Fibroblast of the aortic adventitia (primary cell): ENCODE measurements at regions not wholly inside any gene's neighbourhood (a gene's known extent, or its start where the extent isn't known, plus 50 kb on each side); places are given as distances from the start of the nearest gene placed in this dataset.
"Not testable (repeated sequence)": the region's sequence is repeated elsewhere in the genome, so short reads cannot be mapped to it uniquely, and the experiment has no call there.

Experiments
- DNase-seq: peaks from one replicate; pipeline ENCODE4 v3.0.0-alpha.2; 2010; ENCODE audit warnings: low read depth
- H3K4me3 ChIP-seq: 2 replicates; pipeline ENCODE4 v1.5.1; 2011; ENCODE audit warnings: low read depth, mild to moderate bottlenecking, control low read depth, low read length, moderate library complexity
- CTCF ChIP-seq: IDR thresholded peaks from 2 replicates; pipeline ENCODE4 v1.5.1; 2011; ENCODE audit warnings: mild to moderate bottlenecking, low read length, control low read depth, inconsistent platforms; ENCODE audit not compliant: insufficient read depth

GRCh38 chr1:240722788-240723187 is 110.8 kb upstream of the GREM2 start:
- TF ChIP-seq CTCF, result no peak
- no peak for DNase-seq
- no peak overlapping the region for H3K4me3 ChIP-seq

GRCh38 chr1:240720976-240721375 is 109.0 kb upstream of the GREM2 start:
- DNase-seq, result no peak
- TF ChIP-seq CTCF, result no peak
- H3K4me3 ChIP-seq, result no peak overlapping the region

- TF ChIP-seq CTCF, result no peak
- no peak overlapping the region for H3K4me3 ChIP-seq
- DNase-seq, result no peak
These were observed 108.2 kb upstream of the GREM2 start for GRCh38 chr1:240719953-240720700.

- not testable (repeated sequence) for H3K4me3 ChIP-seq, DNase-seq
These were observed 104.6 kb upstream of the GREM2 start for GRCh38 chr1:240716538-240716937.

- no peak for DNase-seq
- TF ChIP-seq CTCF, result no peak
- no peak overlapping the region for H3K4me3 ChIP-seq
These were observed 102.8 kb upstream of the GREM2 start for GRCh38 chr1:240714568-240715292.

GRCh38 chr1:240712014-240712731 is 100.2 kb upstream of the GREM2 start:
- no peak overlapping the region for H3K4me3 ChIP-seq
- DNase-seq, result peak; percentile 61
- no peak for TF ChIP-seq CTCF

GRCh38 chr1:240711020-240711419 is 99.1 kb upstream of the GREM2 start:
- TF ChIP-seq CTCF, result no peak
- H3K4me3 ChIP-seq, result no peak overlapping the region
- DNase-seq, result no peak
